Muscle layer of duodenum (tissue), 2 donors: ENCODE measurements at regions not wholly inside any gene's neighbourhood (a gene's known extent, or its start where the extent isn't known, plus 50 kb on each side); places are given as distances from the start of the nearest gene placed in this dataset.

Source experiments
- H3K27ac ChIP-seq: one replicate; pipeline ENCODE4 v1.7.0; 2013; ENCODE audit warnings: mild to moderate bottlenecking, low read length
- H3K27me3 ChIP-seq: one replicate; pipeline ENCODE4 v1.7.0; 2013; ENCODE audit warnings: low read depth, mild to moderate bottlenecking, control low read depth, low read length
- H3K36me3 ChIP-seq, 2 donors: one replicate each; pipeline ENCODE4 v1.7.0; 2013; ENCODE audit warnings: low read length in 2 of 2, control low read depth in 1 of 2, mild to moderate bottlenecking in 1 of 2; ENCODE audit not compliant: insufficient read depth in 2 of 2, control insufficient read depth in 1 of 2
- H3K4me1 ChIP-seq, 2 donors: one replicate each; pipeline ENCODE4 v1.7.0; 2013; ENCODE audit warnings: low read length in 2 of 2, mild to moderate bottlenecking in 2 of 2, control low read depth in 1 of 2, moderate library complexity in 1 of 2; ENCODE audit not compliant: insufficient read depth in 2 of 2, control insufficient read depth in 1 of 2
- H3K4me3 ChIP-seq, 2 donors: one replicate each; pipeline ENCODE4 v1.7.0; 2013; ENCODE audit warnings: low read length in 2 of 2, low read depth in 1 of 2, mild to moderate bottlenecking in 1 of 2
- H3K9me3 ChIP-seq, 2 donors: one replicate each; pipeline ENCODE4 v1.7.0; 2013; ENCODE audit warnings: low read length in 2 of 2, control low read depth in 1 of 2, mild to moderate bottlenecking in 1 of 2; ENCODE audit not compliant: control insufficient read depth in 1 of 2
- donor health status: healthy.

DNA sequence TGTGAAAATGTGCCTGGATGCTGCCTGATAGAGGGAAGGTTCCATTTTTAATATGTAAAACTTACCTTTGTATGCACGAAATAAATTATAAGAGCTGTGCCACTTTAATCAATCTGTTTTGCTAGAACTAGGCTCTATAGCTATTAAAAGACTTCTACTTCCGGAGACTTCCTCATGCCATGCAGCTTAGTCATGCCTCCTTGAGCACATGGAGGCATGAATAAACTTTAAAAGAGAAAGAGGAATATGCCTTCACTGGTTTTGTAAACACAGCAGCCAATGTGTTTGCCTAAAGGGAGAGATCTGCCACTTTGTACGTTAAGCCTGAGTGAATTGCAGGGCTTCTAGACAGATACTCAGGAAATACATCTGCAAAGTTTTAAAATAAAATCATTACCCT lies 604.6 kb downstream of the LRRIQ3 start:
- Histone ChIP-seq H3K4me3 (peak overlapping the region; percentile 22 to 36), H3K4me1 (peaks cover 6 to 12% of the 10 kb centered on the region in 2 donors), H3K27ac (no peak overlapping the region), H3K9me3 (no peaks in the 10 kb centered on the region), H3K27me3 (no peaks in the 10 kb centered on the region), H3K36me3 (no peaks in the 10 kb centered on the region)

DNA sequence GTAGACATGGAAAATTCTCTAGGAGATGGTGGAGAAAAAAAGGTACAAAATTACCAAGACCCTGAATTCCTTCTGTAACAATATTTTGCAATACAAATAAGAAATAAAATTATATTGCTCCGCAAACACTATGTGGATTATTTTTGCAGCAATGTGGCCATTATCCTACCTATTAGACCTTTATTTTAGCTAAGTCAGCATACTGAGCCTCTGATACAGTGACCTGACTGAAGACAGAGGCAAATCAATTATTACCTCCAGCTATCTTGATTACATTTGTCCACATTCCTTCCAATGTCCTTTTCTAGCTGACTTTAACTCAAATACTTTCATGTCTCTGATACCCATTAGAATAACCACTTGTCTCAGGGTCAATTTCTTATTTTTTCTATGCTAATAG lies 610.9 kb downstream of the LRRIQ3 start:
- H3K9me3 ChIP-seq, result no peaks in the 10 kb centered on the region
- H3K36me3 ChIP-seq, result no peaks in the 10 kb centered on the region
- H3K4me1 ChIP-seq, result no peaks in the 10 kb centered on the region
- H3K27ac ChIP-seq, result no peak overlapping the region
- H3K4me3 ChIP-seq, result no peak overlapping the region
- H3K27me3 ChIP-seq, result no peaks in the 10 kb centered on the region

DNA sequence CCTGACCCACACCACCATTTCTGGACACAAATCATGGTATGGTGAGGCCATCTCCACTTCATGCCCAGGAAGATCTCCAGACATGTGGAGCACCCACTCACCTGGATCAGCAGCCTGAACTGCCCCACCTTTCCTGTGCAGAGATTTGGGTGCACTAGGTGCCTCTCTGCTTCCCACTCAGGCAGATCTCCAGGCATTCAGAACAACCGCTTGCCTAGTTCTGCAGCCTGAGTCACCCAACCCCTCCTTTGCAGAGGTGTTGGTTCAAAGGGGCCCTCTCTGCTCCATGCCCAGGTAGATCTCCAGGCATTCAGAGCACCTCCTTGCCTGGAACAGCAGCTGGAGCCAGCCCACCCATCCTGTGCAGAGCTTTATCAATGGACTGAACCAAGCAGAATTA lies 620.8 kb downstream of the LRRIQ3 start:
- Histone ChIP-seq H3K36me3 (no peaks in the 10 kb centered on the region), H3K9me3 (peaks cover 0 to 4% of the 10 kb centered on the region in 2 donors), H3K27ac (no peak overlapping the region), H3K4me1 (no peaks in the 10 kb centered on the region), H3K27me3 (no peaks in the 10 kb centered on the region), H3K4me3 (no peak overlapping the region)

DNA sequence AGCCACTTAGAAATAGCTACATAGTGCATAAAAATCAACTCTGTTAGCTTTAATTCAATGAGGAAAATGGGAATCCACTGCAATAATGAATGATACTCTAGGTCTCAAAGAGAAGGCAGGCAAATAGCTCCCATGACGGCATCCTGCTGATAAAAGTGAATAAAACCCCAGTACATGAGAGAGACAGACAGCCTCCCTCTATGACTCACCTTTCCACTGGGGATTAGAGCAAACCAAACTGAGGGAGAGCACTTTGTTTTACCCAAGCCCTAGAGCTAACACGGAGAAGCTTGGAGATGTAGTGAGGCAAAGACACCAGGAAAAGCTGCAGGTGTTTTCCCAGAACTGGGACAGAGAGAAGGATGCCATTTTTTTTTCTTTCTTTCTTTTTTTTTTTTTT lies 621.9 kb downstream of the LRRIQ3 start:
- Histone ChIP-seq H3K9me3 (peaks cover 0 to 4% of the 10 kb centered on the region in 2 donors), H3K4me1 (no peaks in the 10 kb centered on the region), H3K27ac (no peak overlapping the region), H3K36me3 (no peaks in the 10 kb centered on the region), H3K27me3 (no peaks in the 10 kb centered on the region), H3K4me3 (no peak overlapping the region)

DNA sequence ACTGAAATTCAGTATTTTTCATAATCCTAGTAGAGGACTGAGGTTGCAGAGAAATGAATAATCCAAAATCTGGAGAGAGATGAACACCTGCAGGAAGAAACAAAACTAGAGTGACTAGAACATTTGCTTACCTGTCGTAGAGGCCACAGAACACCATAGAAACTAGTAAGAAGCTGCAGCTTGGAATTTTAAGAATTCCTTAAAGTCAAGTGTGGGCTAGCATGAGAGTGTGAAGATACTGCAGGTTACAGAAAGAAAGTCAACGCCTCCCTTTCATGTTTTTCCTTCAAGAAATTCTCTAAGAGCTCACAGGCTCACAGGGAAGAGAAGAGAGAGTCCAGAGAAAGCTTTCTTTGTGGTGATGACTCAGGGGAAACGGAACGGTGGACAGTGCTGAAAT lies 633.7 kb downstream of the LRRIQ3 start:
- Histone ChIP-seq H3K9me3 (peaks cover 0 to 3% of the 10 kb centered on the region in 2 donors), H3K36me3 (no peaks in the 10 kb centered on the region), H3K27me3 (no peaks in the 10 kb centered on the region), H3K4me3 (no peak overlapping the region), H3K4me1 (no peaks in the 10 kb centered on the region), H3K27ac (no peak overlapping the region)

DNA sequence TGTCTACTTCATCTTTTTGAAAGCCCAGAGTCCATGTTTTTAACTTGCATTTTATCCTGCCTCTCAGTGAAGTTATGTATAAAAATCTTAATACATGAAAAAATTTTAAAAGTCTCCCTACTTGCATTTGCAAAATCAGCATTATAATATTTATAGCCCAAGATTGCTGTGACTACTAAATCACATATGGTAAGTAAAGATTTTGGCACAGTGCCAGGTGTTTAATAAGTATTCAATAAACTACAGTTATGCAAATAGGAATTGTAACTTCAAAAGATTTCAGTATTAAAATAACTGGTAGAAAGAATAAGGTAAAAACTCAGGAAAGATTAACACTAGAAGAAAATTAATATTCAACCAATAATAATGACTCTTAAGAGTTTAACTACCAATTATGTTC lies 641.7 kb downstream of the LRRIQ3 start:
- H3K36me3 ChIP-seq, result no peaks in the 10 kb centered on the region
- H3K4me1 ChIP-seq, result no peaks in the 10 kb centered on the region
- no peak overlapping the region for H3K27ac ChIP-seq
- no peak overlapping the region for H3K4me3 ChIP-seq
- peaks cover 0 to 7% of the 10 kb centered on the region in 2 donors for H3K9me3 ChIP-seq
- no peaks in the 10 kb centered on the region for H3K27me3 ChIP-seq

DNA sequence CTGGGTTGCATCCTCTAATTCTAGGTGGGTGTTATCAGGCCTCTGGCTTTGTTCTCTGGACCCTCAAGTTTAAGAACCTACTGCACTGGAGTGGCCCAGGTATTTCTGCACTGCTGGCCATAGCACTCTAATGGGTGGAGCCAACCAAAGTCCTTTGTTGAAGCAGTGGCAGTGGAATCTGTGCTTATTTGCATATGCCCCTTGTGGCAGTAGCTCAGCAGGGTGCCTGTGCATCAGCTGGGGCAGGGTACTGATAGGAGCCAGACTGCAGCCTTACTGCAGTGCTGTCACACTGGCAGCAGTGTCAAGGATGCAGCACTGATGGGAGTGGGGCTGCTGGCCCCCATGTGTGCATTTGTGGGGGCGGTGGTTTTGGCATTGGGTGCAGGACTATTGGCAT lies 660.6 kb downstream of the LRRIQ3 start:
- Histone ChIP-seq H3K4me3 (no peak overlapping the region), H3K27me3 (no peaks in the 10 kb centered on the region), H3K27ac (no peak overlapping the region), H3K4me1 (no peaks in the 10 kb centered on the region), H3K9me3 (peaks cover 0 to 7% of the 10 kb centered on the region in 2 donors), H3K36me3 (no peaks in the 10 kb centered on the region)

DNA sequence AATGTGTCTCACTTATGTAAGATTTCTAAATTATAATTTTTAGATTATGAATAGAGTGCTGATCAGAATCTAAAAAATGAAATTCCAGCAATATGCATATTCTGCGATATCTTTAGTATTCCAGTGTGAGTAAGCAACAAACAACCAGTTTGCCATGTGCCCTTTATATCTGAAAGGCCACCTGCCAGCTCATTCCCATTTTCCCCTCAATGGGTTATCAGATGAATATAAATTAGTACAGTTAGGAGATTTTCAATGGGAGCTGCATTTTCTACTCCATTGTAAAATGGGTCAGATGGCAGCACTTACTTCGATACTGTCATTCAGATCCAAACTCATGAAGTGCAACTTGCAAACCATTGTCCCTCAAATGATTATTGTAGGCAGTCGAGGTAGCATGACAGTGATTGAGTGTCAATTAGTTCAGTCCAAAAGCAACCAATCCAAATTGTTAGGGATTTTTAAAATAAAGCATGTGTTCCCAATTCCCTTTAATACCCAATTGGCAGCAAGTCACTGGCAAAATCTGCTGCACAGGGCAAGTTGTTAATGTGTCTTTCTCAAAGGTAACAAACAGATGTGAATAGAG lies 680.3 kb downstream of the LRRIQ3 start:
- Histone ChIP-seq H3K27ac (no peak overlapping the region), H3K36me3 (no peaks in the 10 kb centered on the region), H3K4me3 (no peak overlapping the region), H3K27me3 (no peaks in the 10 kb centered on the region), H3K4me1 (no peaks in the 10 kb centered on the region), H3K9me3 (no peaks in the 10 kb centered on the region)

DNA sequence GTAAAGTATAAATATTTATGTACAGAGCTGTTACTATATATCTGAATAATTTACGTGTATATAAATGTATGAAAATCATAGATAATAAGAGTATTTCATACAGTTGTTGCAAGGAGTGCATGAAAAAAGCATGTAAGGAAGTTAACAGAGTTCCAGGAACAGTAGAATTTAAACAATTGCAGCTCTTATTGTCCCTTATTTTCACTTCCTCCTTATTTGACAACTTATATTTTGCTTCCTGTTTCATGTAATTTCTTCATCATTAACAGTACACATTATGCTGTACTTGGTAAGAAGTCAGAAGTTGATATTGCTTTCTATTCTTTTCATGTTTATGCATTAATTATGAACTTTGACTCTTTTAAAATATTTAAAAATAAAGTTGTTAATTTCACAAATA lies 681.5 kb downstream of the LRRIQ3 start:
- Histone ChIP-seq H3K27ac (no peak overlapping the region), H3K4me3 (no peak overlapping the region), H3K9me3 (no peaks in the 10 kb centered on the region), H3K27me3 (no peaks in the 10 kb centered on the region), H3K36me3 (no peaks in the 10 kb centered on the region), H3K4me1 (no peaks in the 10 kb centered on the region)

DNA sequence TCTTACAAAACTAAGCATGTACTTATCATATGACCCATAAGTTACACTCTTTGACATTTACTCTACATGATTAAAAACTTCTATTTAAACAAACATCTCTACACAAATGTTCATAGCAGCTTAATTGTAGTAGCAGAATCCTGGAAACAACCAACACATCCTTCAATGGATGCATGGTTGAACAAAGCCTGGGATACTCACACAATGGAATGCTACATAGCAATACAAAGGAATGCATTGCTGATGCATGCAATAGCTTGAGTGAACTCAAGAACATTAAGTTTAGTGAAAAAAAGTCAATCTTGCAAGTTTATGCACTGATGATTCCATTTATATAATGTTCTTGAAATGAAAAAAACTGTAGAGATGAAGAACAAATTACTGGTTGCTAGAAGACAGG lies 686.9 kb downstream of the LRRIQ3 start:
- Histone ChIP-seq H3K36me3 (no peaks in the 10 kb centered on the region), H3K9me3 (no peaks in the 10 kb centered on the region), H3K4me3 (no peak overlapping the region), H3K4me1 (no peaks in the 10 kb centered on the region), H3K27me3 (no peaks in the 10 kb centered on the region), H3K27ac (no peak overlapping the region)

DNA sequence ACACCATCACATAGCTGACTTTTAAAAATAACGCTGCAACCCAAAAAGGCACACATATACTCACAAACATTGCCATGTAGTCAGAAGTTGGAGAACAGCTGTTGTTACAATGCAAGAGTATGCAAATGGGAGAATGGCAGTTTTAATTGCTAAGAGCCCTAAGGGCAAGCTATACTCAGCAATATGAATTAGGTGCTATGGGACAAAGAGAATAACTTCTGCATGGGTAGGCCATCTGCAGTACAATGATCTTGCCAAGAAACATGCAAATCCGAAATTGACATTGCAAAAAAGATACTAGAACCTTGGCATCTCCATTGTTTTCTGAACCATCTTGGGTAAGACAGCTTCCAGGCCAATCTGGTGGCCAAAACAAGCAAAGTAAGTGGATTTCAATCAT lies 697.8 kb downstream of the LRRIQ3 start:
- no peaks in the 10 kb centered on the region for H3K36me3 ChIP-seq
- no peaks in the 10 kb centered on the region for H3K27me3 ChIP-seq
- no peaks in the 10 kb centered on the region for H3K4me1 ChIP-seq
- no peaks in the 10 kb centered on the region for H3K9me3 ChIP-seq
- H3K27ac ChIP-seq, result no peak overlapping the region
- no peak overlapping the region for H3K4me3 ChIP-seq

DNA sequence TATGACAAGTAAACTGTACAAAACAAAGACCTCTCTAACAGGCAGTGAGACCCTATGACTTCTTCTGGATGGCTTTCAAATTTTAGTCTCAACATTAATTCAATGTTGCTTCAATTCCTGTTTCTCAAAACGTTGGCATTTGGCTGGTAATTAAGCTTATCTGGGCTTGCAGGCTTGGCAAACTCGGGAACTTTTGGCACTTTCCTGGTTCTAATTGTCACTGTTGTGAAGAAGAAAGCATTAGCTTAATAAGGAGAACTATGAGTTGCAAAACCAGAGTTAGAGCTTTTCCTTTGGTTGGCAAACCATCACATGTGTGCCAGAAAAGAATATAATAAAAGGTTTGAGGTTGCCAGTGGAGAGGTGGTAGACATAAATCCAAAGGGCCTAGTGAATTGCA lies 698.3 kb downstream of the LRRIQ3 start:
- no peak overlapping the region for H3K27ac ChIP-seq
- H3K27me3 ChIP-seq, result no peaks in the 10 kb centered on the region
- H3K4me3 ChIP-seq, result no peak overlapping the region
- H3K36me3 ChIP-seq, result no peaks in the 10 kb centered on the region
- no peaks in the 10 kb centered on the region for H3K9me3 ChIP-seq
- H3K4me1 ChIP-seq, result no peaks in the 10 kb centered on the region
